SU-DHL-6 (cell line): ENCODE measurements at regions not wholly inside any gene's neighbourhood (a gene's known extent, or its start where the extent isn't known, plus 50 kb on each side); places are given as distances from the start of the nearest gene placed in this dataset.
A peak's percentile ranks its signal among the peaks of the same experiment; 100 is the strongest.
"Not testable (repeated sequence)": the region's sequence is repeated elsewhere in the genome, so short reads cannot be mapped to it uniquely, and the experiment has no call there.

Source experiments
- H2AFZ ChIP-seq: fragments of 200-600 bp; sonication (generic); 2 replicates; pipeline ENCODE4 v1.6.1; 2014; ENCODE audit warnings: low read depth, mild to moderate bottlenecking, moderate library complexity, mixed read lengths, antibody characterized with exemption, low read length; ENCODE audit not compliant: severe bottlenecking
- H3F3A ChIP-seq: fragments of 200-600 bp; shearing (Covaris generic); 2 replicates; pipeline ENCODE4 v1.6.0; 2016; ENCODE audit warnings: antibody characterized with exemption, mild to moderate bottlenecking; ENCODE audit not compliant: insufficient read depth
- H3K27ac ChIP-seq: fragments of 200-600 bp; sonication (generic); 2 replicates; pipeline ENCODE4 v1.5.1; 2016; ENCODE audit warnings: low read depth, mild to moderate bottlenecking, low read length, moderate library complexity, mixed read lengths
- H3K27me3 ChIP-seq: fragments of 200-600 bp; sonication (generic), shearing (Covaris generic); 2 replicates; pipeline ENCODE4 v1.6.0; 2014; ENCODE audit warnings: mild to moderate bottlenecking, low read length
- H3K36me3 ChIP-seq: fragments of 200-600 bp; sonication (generic); 2 replicates; pipeline ENCODE4 v1.6.1; 2014; ENCODE audit warnings: mild to moderate bottlenecking, low read length, mixed read lengths
- H3K4me2 ChIP-seq: fragments of 300-600, 200-600 bp; shearing (Covaris generic), sonication (generic); 2 replicates; pipeline ENCODE4 v1.6.0; 2014; ENCODE audit warnings: low read length, low read depth, mild to moderate bottlenecking; ENCODE audit not compliant: poor library complexity, severe bottlenecking
- H3K4me3 ChIP-seq: fragments of 200-600 bp; sonication (generic); 2 replicates; pipeline ENCODE4 v1.5.1; 2014; ENCODE audit warnings: antibody characterized with exemption, low read length, mild to moderate bottlenecking, mixed read lengths; ENCODE audit not compliant: insufficient read depth, poor library complexity, severe bottlenecking
- H3K79me2 ChIP-seq: fragments of 200-600 bp; sonication (generic); 2 replicates; pipeline ENCODE4 v1.6.1; 2014; ENCODE audit warnings: mild to moderate bottlenecking, low read length, moderate library complexity; ENCODE audit not compliant: insufficient read depth
- H3K9ac ChIP-seq: fragments of 200-600 bp; sonication (generic); 2 replicates; pipeline ENCODE4 v1.7.0; 2014; ENCODE audit warnings: mild to moderate bottlenecking, low read length
- H3K9me2 ChIP-seq: fragments of 200-600 bp; sonication (generic); replicated peaks from 2 replicates; pipeline ENCODE4 v1.6.1; 2014; ENCODE audit warnings: low read length; ENCODE audit not compliant: insufficient read depth
- H3K9me3 ChIP-seq: fragments of 200-600 bp; sonication (generic); 2 replicates; pipeline ENCODE4 v1.6.1; 2014; ENCODE audit warnings: low read length, mixed read lengths; ENCODE audit not compliant: insufficient read depth
- H4K20me1 ChIP-seq: fragments of 200-600 bp; sonication (generic); 2 replicates; pipeline ENCODE4 v1.6.1; 2014; ENCODE audit warnings: low read depth, mild to moderate bottlenecking, antibody characterized with exemption, low read length, moderate library complexity, mixed read lengths
- TF ChIP-seq, protein P1 (sequence below): fragments of 200-600 bp; sonication (generic); IDR thresholded peaks from one replicate; pipeline ENCODE4 v1.5.1; 2017; ENCODE audit warnings: antibody characterized with exemption, mild to moderate bottlenecking, low read length, moderate library complexity; ENCODE audit not compliant: insufficient read depth, poor library complexity, severe bottlenecking

- H2AFZ ChIP-seq, H3K4me3 ChIP-seq, H4K20me1 ChIP-seq, H3K79me2 ChIP-seq, H3K9ac ChIP-seq, H3K4me2 ChIP-seq, H3K27me3 ChIP-seq, H3F3A ChIP-seq, H3K36me3 ChIP-seq, H3K9me3 ChIP-seq, H3K9me2 ChIP-seq, H3K27ac ChIP-seq: not testable (repeated sequence)
Observed at GRCh38 chr1:761791-762190, 75.3 kb upstream of the OR4F16 start.

- not testable (repeated sequence) for H3K9ac ChIP-seq, H3K36me3 ChIP-seq, H3K9me2 ChIP-seq, H3K27ac ChIP-seq, H3K4me3 ChIP-seq, H3F3A ChIP-seq, H4K20me1 ChIP-seq, H3K27me3 ChIP-seq, H3K79me2 ChIP-seq, H3K4me2 ChIP-seq, H3K9me3 ChIP-seq, H2AFZ ChIP-seq
Observed at GRCh38 chr1:771449-771848, 85.0 kb upstream of the OR4F16 start.

GRCh38 chr1:777480-778180 lies 91.2 kb upstream of the OR4F16 start:
- H3K27me3 ChIP-seq, H3K36me3 ChIP-seq, H3K79me2 ChIP-seq, H3K27ac ChIP-seq, H3K9me2 ChIP-seq, H2AFZ ChIP-seq, H4K20me1 ChIP-seq, H3K9me3 ChIP-seq, H3F3A ChIP-seq: not testable (repeated sequence)
- H3K4me2 ChIP-seq, result peak overlapping the region; percentile 50
- peak overlapping the region; percentile 69 for H3K4me3 ChIP-seq
- peak overlapping the region; percentile 76 for H3K9ac ChIP-seq

GRCh38 chr1:778451-779278 lies 92.2 kb upstream of the OR4F16 start:
- peak overlapping the region; percentile 56 for H2AFZ ChIP-seq
- H3K4me3 ChIP-seq, result peak overlapping the region; percentile 69
- H3K9me3 ChIP-seq, H4K20me1 ChIP-seq, H3F3A ChIP-seq, H3K79me2 ChIP-seq, H3K9me2 ChIP-seq, H3K27me3 ChIP-seq, H3K36me3 ChIP-seq: not testable (repeated sequence)
- TF ChIP-seq, protein P1, sequence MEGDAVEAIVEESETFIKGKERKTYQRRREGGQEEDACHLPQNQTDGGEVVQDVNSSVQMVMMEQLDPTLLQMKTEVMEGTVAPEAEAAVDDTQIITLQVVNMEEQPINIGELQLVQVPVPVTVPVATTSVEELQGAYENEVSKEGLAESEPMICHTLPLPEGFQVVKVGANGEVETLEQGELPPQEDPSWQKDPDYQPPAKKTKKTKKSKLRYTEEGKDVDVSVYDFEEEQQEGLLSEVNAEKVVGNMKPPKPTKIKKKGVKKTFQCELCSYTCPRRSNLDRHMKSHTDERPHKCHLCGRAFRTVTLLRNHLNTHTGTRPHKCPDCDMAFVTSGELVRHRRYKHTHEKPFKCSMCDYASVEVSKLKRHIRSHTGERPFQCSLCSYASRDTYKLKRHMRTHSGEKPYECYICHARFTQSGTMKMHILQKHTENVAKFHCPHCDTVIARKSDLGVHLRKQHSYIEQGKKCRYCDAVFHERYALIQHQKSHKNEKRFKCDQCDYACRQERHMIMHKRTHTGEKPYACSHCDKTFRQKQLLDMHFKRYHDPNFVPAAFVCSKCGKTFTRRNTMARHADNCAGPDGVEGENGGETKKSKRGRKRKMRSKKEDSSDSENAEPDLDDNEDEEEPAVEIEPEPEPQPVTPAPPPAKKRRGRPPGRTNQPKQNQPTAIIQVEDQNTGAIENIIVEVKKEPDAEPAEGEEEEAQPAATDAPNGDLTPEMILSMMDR, result peak; percentile 21
- peak overlapping the region; percentile 75 for H3K27ac ChIP-seq
- peak overlapping the region; percentile 76 for H3K9ac ChIP-seq
- peak overlapping the region; percentile 50 for H3K4me2 ChIP-seq

- not testable (repeated sequence) for H3F3A ChIP-seq, H3K9me3 ChIP-seq, H3K27me3 ChIP-seq, H2AFZ ChIP-seq, H4K20me1 ChIP-seq, H3K9me2 ChIP-seq, H3K79me2 ChIP-seq, H3K36me3 ChIP-seq
- Histone ChIP-seq H3K9ac (peak overlapping the region; percentile 76), H3K4me3 (peak overlapping the region; percentile 49), H3K27ac (peak overlapping the region; percentile 29; the same call in 1 of the 2 replicates), H3K4me2 (peak overlapping the region; percentile 58)
Observed at GRCh38 chr1:779621-780020, 93.2 kb upstream of the OR4F16 start.
